Gastroesophageal sphincter (tissue), 4 donors: ENCODE measurements at regions not wholly inside any gene's neighbourhood (a gene's known extent, or its start where the extent isn't known, plus 50 kb on each side); places are given as distances from the start of the nearest gene placed in this dataset.
"Not testable (repeated sequence)": the region's sequence is repeated elsewhere in the genome, so short reads cannot be mapped to it uniquely, and the experiment has no call there.

Source experiments
- ATAC-seq: fragments of 150-250 bp; one replicate; pipeline ENCODE4 v1.9.1; 2016; ENCODE audit warnings: mild to moderate bottlenecking, moderate library complexity
- H3K27ac ChIP-seq, 4 donors: fragments of 200-600 bp; sonication (generic) in 3 of 4; 1 replicate in 3 of 4; 2 replicates in 1 of 4; pipeline ENCODE4 v1.5.1; 2016 to 2019
- H3K27me3 ChIP-seq: fragments of 200-600 bp; sonication (generic); one replicate; pipeline ENCODE4 v1.5.1; 2019
- H3K36me3 ChIP-seq, 2 donors: fragments of 200-600 bp; sonication (generic); one replicate each; pipeline ENCODE4 v1.5.1; 2019; ENCODE audit warnings: control low read depth in 1 of 2
- H3K4me1 ChIP-seq, 3 donors: fragments of 200-600 bp; sonication (generic); 1 replicate in 2 of 3; 2 replicates in 1 of 3; pipeline ENCODE4 v1.5.1; 2016 to 2019; ENCODE audit warnings: control low read depth in 2 of 3
- H3K4me3 ChIP-seq, 2 donors: fragments of 200-600 bp; sonication (generic); one replicate each; pipeline ENCODE4 v1.5.1; 2019; ENCODE audit warnings: mild to moderate bottlenecking in 1 of 2, moderate library complexity in 1 of 2
- H3K9me3 ChIP-seq, 3 donors: fragments of 200-600 bp; sonication (generic); one replicate each; pipeline ENCODE4 v1.5.1; 2017 to 2019; ENCODE audit warnings: control low read depth in 2 of 3
- CTCF ChIP-seq, 4 experiments: fragments of 200-600 bp in 2 of 4; fragments of 450-650 bp in 2 of 4; sonication (generic) in 1 of 4; IDR thresholded peaks; one replicate each; pipeline ENCODE4 v1.5.1; 2017 to 2019; ENCODE audit warnings: antibody characterized with exemption in 4 of 4, mild to moderate bottlenecking in 2 of 4, moderate library complexity in 2 of 4
- EP300 ChIP-seq: sonication (generic); formaldehyde crosslinking; IDR thresholded peaks from one replicate; pipeline ENCODE4 v1.6.1; 2017; ENCODE audit warnings: antibody characterized with exemption, mild to moderate bottlenecking
- POLR2A ChIP-seq, 2 donors: fragments of 450-650 bp; IDR thresholded peaks; one replicate each; pipeline ENCODE4 v1.6.1; 2017; ENCODE audit warnings: antibody characterized with exemption in 2 of 2, mild to moderate bottlenecking in 2 of 2, moderate library complexity in 1 of 2
- POLR2AphosphoS5 ChIP-seq: sonication (generic); formaldehyde crosslinking; IDR thresholded peaks from one replicate; pipeline ENCODE4 v1.6.1; 2017; ENCODE audit warnings: antibody characterized with exemption
- WGBS, 2 donors: methylation state at CpG; one replicate each; pipeline ENCODE4 v1.1.5; 2018; ENCODE audit warnings: low coverage in 1 of 2; 5-methylcytosine and 5-hydroxymethylcytosine counted together

DNA sequence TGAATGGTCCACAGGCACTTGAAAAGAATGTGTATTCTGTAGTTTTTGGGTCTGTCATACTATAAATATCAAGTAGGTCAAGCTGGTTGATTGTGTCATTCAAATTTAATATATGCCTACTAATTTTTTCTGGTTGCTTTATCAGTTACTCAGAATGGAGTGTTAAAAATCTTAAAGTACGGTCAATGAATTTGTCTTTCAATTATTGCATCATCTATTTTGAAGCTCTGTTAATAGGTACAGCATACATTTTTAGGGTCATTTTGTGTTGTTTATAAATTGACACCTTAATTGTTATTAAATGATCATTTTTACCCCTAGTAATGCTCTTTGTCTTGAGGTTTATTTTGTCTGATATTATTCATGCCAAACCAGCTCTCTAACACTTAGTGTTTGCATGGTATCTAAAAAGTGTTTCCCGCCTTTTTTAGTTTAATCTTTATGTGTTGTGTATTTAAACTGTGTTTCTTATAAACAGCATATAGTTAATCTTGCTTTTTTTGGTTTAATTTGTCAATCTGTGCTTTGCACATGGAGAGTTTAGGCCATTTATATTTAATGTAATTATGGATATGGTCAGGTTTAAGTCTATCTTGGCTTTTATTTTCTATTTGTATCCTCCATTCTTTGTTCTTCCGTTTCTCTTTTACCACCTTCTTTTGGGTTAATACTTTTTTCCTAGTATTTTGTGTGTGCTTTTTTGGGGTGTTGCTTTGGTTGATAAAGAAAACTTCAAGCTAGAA lies 204.9 kb upstream of the EEF2KMT start:
- TF ChIP-seq EP300, result no peak
- no peak for TF ChIP-seq POLR2AphosphoS5
- no peak for TF ChIP-seq CTCF (IDR thresholded peaks at IDR 0.05)
- no peak for TF ChIP-seq POLR2A (IDR thresholded peaks at IDR 0.05)
- Histone ChIP-seq H3K4me3 (no peak overlapping the region), H3K4me1 (no peaks in the 10 kb centered on the region), H3K27me3 (peaks cover 3% of the 10 kb centered on the region), H3K9me3 (peaks cover 0 to 31% (median 0%) of the 10 kb centered on the region in 3 donors), H3K36me3 (no peaks in the 10 kb centered on the region), H3K27ac (no peak overlapping the region)
- no peak for ATAC-seq
- WGBS, 2 donors, result 72 to 84% methylated on average over 3 of the region's 3 CpGs

- H3K4me3 ChIP-seq, result no peak overlapping the region
- no peak overlapping the region for H3K27ac ChIP-seq
- peaks cover 3% of the 10 kb centered on the region for H3K27me3 ChIP-seq
- TF ChIP-seq POLR2A (IDR thresholded peaks at IDR 0.05) (no peak), POLR2AphosphoS5 (no peak), CTCF (IDR thresholded peaks at IDR 0.05) (no peak), EP300 (no peak)
- ATAC-seq, result no peak
- no peaks in the 10 kb centered on the region for H3K4me1 ChIP-seq
- 88 to 90% methylated on average over 2 of the region's 3 CpGs for WGBS, 2 donors
- H3K9me3 ChIP-seq, result peaks cover 0 to 19% (median 0%) of the 10 kb centered on the region in 3 donors
- no peaks in the 10 kb centered on the region for H3K36me3 ChIP-seq
These were observed 200.6 kb upstream of the EEF2KMT start for GRCh38 chr16:5298202-5298601.

- Histone ChIP-seq H3K4me3 (no peak overlapping the region), H3K4me1 (no peaks in the 10 kb centered on the region), H3K36me3 (no peaks in the 10 kb centered on the region), H3K9me3 (peaks cover 0 to 2% (median 0%) of the 10 kb centered on the region in 3 donors), H3K27me3 (peaks cover 3% of the 10 kb centered on the region), H3K27ac (no peak overlapping the region)
- WGBS, 2 donors, result 62 to 63% methylated on average over 3 of the region's 3 CpGs
- TF ChIP-seq POLR2A (IDR thresholded peaks at IDR 0.05) (no peak), EP300 (no peak), CTCF (IDR thresholded peaks at IDR 0.05) (no peak), POLR2AphosphoS5 (no peak)
- no peak for ATAC-seq
These were observed 198.6 kb upstream of the EEF2KMT start for GRCh38 chr16:5296176-5296575.

DNA sequence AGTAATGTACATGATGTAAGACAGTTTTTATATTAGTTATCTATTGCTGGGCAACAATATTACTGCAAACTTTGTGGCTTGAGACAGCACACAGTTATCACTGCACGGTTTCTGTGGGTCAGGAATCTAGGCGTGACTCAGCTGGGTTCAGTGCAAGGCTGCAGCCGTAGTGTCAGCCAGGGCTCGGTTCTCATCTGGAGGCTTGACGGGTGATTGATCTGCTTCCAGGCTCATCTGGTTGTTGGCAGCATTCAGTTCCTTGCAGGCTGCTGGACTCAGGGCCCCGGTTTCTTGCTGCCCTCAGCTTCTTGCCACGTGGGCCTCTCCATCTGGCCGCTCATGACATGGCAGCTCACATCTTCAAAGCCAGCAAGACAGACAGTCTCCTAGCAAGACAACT lies 197.7 kb upstream of the EEF2KMT start:
- H3K4me3 ChIP-seq, H3K4me1 ChIP-seq, H3K27me3 ChIP-seq, H3K36me3 ChIP-seq, H3K9me3 ChIP-seq, ATAC-seq, H3K27ac ChIP-seq: not testable (repeated sequence)
- 71 to 80% methylated on average over 2 to 4 of the region's 8 CpGs for WGBS, 2 donors

DNA sequence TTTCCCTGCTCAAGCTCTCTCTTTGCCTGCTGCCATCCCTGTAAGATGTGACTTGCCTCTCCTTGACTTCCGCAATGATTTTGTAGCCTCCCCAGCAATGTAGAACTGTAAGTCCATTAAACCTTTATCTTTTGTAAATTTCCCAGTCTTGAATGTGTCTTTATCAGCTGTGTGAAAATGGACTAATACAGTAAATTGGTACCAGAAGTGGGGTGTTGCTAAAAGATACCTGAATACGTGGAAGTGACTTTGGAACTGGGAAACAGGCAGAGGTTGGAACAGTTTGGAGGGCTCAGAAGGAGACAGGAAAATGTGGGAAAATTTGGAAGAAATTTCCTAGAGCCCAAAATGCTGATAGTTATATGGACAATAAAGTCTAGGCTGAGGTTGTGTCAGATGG lies 184.6 kb upstream of the EEF2KMT start:
- H3K36me3 ChIP-seq, H3K4me3 ChIP-seq, H3K27me3 ChIP-seq, ATAC-seq, H3K4me1 ChIP-seq, H3K27ac ChIP-seq: not testable (repeated sequence)
- peaks cover 0 to 58% (median 0%) of the 10 kb centered on the region in 3 donors for H3K9me3 ChIP-seq
- WGBS, 2 donors, result 100% methylated on average over 1 of the region's 2 CpGs

DNA sequence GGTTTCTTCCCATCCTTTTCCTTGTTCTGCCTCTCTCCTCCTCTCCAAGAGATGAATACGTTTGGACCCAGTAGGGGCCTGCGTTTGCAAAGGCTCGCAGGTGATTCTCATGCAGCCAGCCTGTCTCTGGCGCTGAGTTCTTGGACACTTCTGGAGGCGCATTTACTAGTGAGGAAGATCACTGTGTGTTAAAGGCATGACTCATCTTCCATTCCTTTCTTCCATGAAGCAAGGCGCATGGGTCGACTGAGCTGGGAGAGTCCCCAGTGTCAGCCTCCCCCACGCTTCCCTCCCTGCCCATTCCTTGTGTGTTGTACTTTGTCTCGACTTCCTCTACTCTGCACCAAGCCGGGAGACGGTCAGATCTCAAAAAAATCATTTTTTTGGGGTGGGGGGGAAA lies 159.9 kb upstream of the EEF2KMT start:
- Histone ChIP-seq H3K4me3 (no peak overlapping the region), H3K27me3 (peaks cover 6% of the 10 kb centered on the region), H3K4me1 (no peaks in the 10 kb centered on the region), H3K36me3 (no peaks in the 10 kb centered on the region), H3K27ac (no peak overlapping the region), H3K9me3 (no peaks in the 10 kb centered on the region)
- no peak for ATAC-seq
- TF ChIP-seq POLR2AphosphoS5 (no peak), POLR2A (IDR thresholded peaks at IDR 0.05) (no peak), EP300 (no peak), CTCF (IDR thresholded peaks at IDR 0.05) (no peak)
- WGBS, 2 donors, result 51 to 65% methylated on average over 7 to 9 of the region's 11 CpGs
